ENCODE measurements at regions not wholly inside any gene's neighbourhood (a gene's known extent, or its start where the extent isn't known, plus 50 kb on each side); places are given as distances from the start of the nearest gene placed in this dataset.

- WGBS, 2 donors (ENCODE audit: low coverage in 1 of 2) = 50 to 62% methylated on average over 3 of the region's 3 CpGs
- intact Hi-C loops (cut with DNase I; ENCODE audit: low total_unique reads) (no loop called here), in situ Hi-C loops (cut with MboI; ENCODE audit: low pct_ligation_motif_present in 1 of 4, low pct_unique_long_range_greater_than_20kb in 1 of 4, low sequenced_read_pairs in 3 of 4) (no loop called here)
- Histone ChIP-seq H3K9me3 (peaks cover 0 to 2% of the 10 kb centered on the region in 2 donors), H3K4me3 (no peak overlapping the region), H3K27me3 (no peaks in the 10 kb centered on the region), H3K27ac (peak overlapping the region; percentile 67 to 79 (median 78)), H3K36me3 (no peaks in the 10 kb centered on the region), H3K4me1 (peaks cover 0 to 13% (median 11%) of the 10 kb centered on the region in 4 donors)
- DNase-seq = peak; percentile 41
- TF ChIP-seq EP300 (IDR thresholded peaks at IDR 0.05; ENCODE audit: low read depth) (peak; percentile 93), POLR2A (IDR thresholded peaks at IDR 0.05) (peak; percentile 37), POLR2AphosphoS5 (IDR thresholded peaks at IDR 0.05) (peak; percentile 58 to 89 (median 61))
- TF ChIP-seq, protein P1, sequence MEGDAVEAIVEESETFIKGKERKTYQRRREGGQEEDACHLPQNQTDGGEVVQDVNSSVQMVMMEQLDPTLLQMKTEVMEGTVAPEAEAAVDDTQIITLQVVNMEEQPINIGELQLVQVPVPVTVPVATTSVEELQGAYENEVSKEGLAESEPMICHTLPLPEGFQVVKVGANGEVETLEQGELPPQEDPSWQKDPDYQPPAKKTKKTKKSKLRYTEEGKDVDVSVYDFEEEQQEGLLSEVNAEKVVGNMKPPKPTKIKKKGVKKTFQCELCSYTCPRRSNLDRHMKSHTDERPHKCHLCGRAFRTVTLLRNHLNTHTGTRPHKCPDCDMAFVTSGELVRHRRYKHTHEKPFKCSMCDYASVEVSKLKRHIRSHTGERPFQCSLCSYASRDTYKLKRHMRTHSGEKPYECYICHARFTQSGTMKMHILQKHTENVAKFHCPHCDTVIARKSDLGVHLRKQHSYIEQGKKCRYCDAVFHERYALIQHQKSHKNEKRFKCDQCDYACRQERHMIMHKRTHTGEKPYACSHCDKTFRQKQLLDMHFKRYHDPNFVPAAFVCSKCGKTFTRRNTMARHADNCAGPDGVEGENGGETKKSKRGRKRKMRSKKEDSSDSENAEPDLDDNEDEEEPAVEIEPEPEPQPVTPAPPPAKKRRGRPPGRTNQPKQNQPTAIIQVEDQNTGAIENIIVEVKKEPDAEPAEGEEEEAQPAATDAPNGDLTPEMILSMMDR (IDR thresholded peaks at IDR 0.05) = no peak
Observed at GRCh38 chr7:95660023-95660434, 63.7 kb upstream of the PDK4 start.

GRCh38 chr7:95658676-95659075, 62.4 kb upstream of the PDK4 start:
- H3K9me3 ChIP-seq = peaks cover 0 to 2% of the 10 kb centered on the region in 2 donors
- H3K4me3 ChIP-seq = no peak overlapping the region
- H3K36me3 ChIP-seq = no peaks in the 10 kb centered on the region
- no peak for TF ChIP-seq EP300 (IDR thresholded peaks at IDR 0.05; ENCODE audit: low read depth)
- TF ChIP-seq POLR2AphosphoS5 (IDR thresholded peaks at IDR 0.05) = no peak
- TF ChIP-seq, protein P1 (IDR thresholded peaks at IDR 0.05) = no peak
- TF ChIP-seq POLR2A (IDR thresholded peaks at IDR 0.05) = no peak
- in situ Hi-C loops (cut with MboI; ENCODE audit: low pct_ligation_motif_present in 1 of 4, low pct_unique_long_range_greater_than_20kb in 1 of 4, low sequenced_read_pairs in 3 of 4) (no loop called here), intact Hi-C loops (cut with DNase I; ENCODE audit: low total_unique reads) (no loop called here)
- peak; percentile 56 for DNase-seq
- peaks cover 0 to 13% (median 11%) of the 10 kb centered on the region in 4 donors for H3K4me1 ChIP-seq
- no peaks in the 10 kb centered on the region for H3K27me3 ChIP-seq
- H3K27ac ChIP-seq = peak overlapping the region; percentile 67 to 79 (median 78)
- WGBS, 2 donors (ENCODE audit: low coverage in 1 of 2) = 40 to 82% methylated on average over 1 to 7 of the region's 7 CpGs

DNA sequence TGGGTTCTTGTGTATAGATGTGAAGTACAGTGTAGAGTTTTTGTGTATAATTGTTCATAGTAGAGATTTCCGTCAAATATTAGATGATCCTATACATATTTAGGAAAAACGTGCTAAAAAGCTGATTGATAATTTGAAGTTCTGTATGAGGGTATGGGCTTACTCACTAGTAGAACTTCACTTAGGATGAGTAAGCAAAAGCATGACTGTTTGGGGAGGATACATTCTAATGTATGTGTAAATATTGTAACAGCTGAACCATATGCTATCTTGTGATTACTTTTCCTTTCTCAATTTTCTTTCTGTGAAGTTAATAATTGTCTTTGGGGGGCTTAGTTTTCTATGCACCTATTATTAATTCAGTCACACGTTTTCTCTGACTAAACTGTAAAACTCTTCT, 53.2 kb upstream of the PDK4 start:
- no peak for DNase-seq
- intact Hi-C loops (cut with DNase I; ENCODE audit: low total_unique reads) (no loop called here), in situ Hi-C loops (cut with MboI; ENCODE audit: low pct_ligation_motif_present in 1 of 4, low pct_unique_long_range_greater_than_20kb in 1 of 4, low sequenced_read_pairs in 3 of 4) (no loop called here)
- Histone ChIP-seq H3K4me3 (no peak overlapping the region), H3K27ac (no peak overlapping the region), H3K27me3 (no peaks in the 10 kb centered on the region), H3K36me3 (no peaks in the 10 kb centered on the region), H3K4me1 (peaks cover 0 to 5% (median 2%) of the 10 kb centered on the region in 4 donors), H3K9me3 (no peaks in the 10 kb centered on the region)
- 50 to 60% methylated on average over 2 to 3 of the region's 3 CpGs for WGBS, 2 donors (ENCODE audit: low coverage in 1 of 2)
- TF ChIP-seq EP300 (IDR thresholded peaks at IDR 0.05; ENCODE audit: low read depth) (no peak), POLR2AphosphoS5 (IDR thresholded peaks at IDR 0.05) (no peak), POLR2A (IDR thresholded peaks at IDR 0.05) (no peak)
- TF ChIP-seq, protein P1 (IDR thresholded peaks at IDR 0.05) = no peak

GRCh38 chr7:95646350-95646749, 50.0 kb upstream of the PDK4 start:
- 18 to 26% methylated on average over 1 of the region's 1 CpG for WGBS, 2 donors (ENCODE audit: low coverage in 1 of 2)
- no peak for DNase-seq

More at GRCh38 chr7:95646350-95646749, 50.0 kb upstream of the PDK4 start:
- no peak overlapping the region for H3K27ac ChIP-seq
- intact Hi-C loops (cut with DNase I; ENCODE audit: low total_unique reads) (no loop called here), in situ Hi-C loops (cut with MboI; ENCODE audit: low pct_ligation_motif_present in 1 of 4, low pct_unique_long_range_greater_than_20kb in 1 of 4, low sequenced_read_pairs in 3 of 4) (no loop called here)
- H3K9me3 ChIP-seq = no peaks in the 10 kb centered on the region
- H3K4me1 ChIP-seq = peaks cover 0 to 5% (median 2%) of the 10 kb centered on the region in 4 donors
- H3K4me3 ChIP-seq = no peak overlapping the region
- no peaks in the 10 kb centered on the region for H3K27me3 ChIP-seq
- H3K36me3 ChIP-seq = no peaks in the 10 kb centered on the region
- TF ChIP-seq EP300 (IDR thresholded peaks at IDR 0.05; ENCODE audit: low read depth) (peak; percentile 22), POLR2AphosphoS5 (IDR thresholded peaks at IDR 0.05) (peak in 2 of 3 donors; percentile 22 to 41), POLR2A (IDR thresholded peaks at IDR 0.05) (no peak)
